HepG2 (cell line): ENCODE measurements at regions not wholly inside any gene's neighbourhood (a gene's known extent, or its start where the extent isn't known, plus 50 kb on each side); places are given as distances from the start of the nearest gene placed in this dataset.

Source experiments
- ATAC-seq: fragments of 200-7000 bp; cut with Tn5 transposase; 3 replicates; pipeline ENCODE4 v1.9.1; 2020; ENCODE audit warnings: mild to moderate bottlenecking, moderate library complexity
- BruUV-seq: library from RNA; stranded (reverse); fragments of 400-500 nt; replicated peaks from 2 replicates; lab custom pipeline; 2021; lab: Mats Ljungman, UMichigan
- CTCF ChIA-PET: fragments of 300-600 bp; formaldehyde crosslinking; extraction: SDS; loops from one replicate; lab custom pipeline; 2021; ENCODE audit warnings: low total read pairs, inconsistent platforms, low intra/inter-chr PET ratio; lab: Yijun Ruan, JAX
- POLR2A ChIA-PET: fragments of 350-600 bp; sonication (Branson Sonifier 250); formaldehyde crosslinking; loops from one replicate; lab custom pipeline; 2020; ENCODE audit warnings: antibody characterized with exemption, inconsistent platforms; lab: Yijun Ruan, JAX
- DNase-seq: peaks from one replicate; pipeline ENCODE4 v3.0.0-alpha.2; 2015; ENCODE audit warnings: low spot score
- FAIRE-seq: peaks from 3 replicates; lab custom pipeline; 2011; peaks lifted over from hg19 to GRCh38; lab: Jason Lieb, UNC
- H2AFZ ChIP-seq: one replicate; pipeline ENCODE4 v1.6.1; 2011; ENCODE audit warnings: low read length, inconsistent platforms
- H3K27ac ChIP-seq: fragments of 300-600 bp; 3 replicates; pipeline ENCODE4 v1.8.0; 2011; ENCODE audit warnings: mixed run types, mild to moderate bottlenecking, mixed read lengths, low read length, inconsistent platforms; ENCODE audit not compliant: insufficient read depth; ENCODE audit errors: extremely low read length
- H3K27me3 ChIP-seq, 2 experiments: fragments of 200-600 bp in 1 of 2; 2 replicates in 1 of 2; 3 replicates in 1 of 2; pipeline versions ENCODE4 v1.6.0 to v1.8.0; 2011; ENCODE audit warnings: low read length in 2 of 2, mild to moderate bottlenecking in 2 of 2, moderate library complexity in 2 of 2, inconsistent platforms in 1 of 2; ENCODE audit not compliant: insufficient read depth in 2 of 2, control insufficient read depth in 1 of 2
- H3K36me3 ChIP-seq, 2 experiments: fragments of 200-600 bp in 1 of 2; replicated peaks in 1 of 2; 2 replicates in 1 of 2; 3 replicates in 1 of 2; pipeline versions ENCODE4 v1.5.1 to v1.8.0; 2011; ENCODE audit warnings: low read length in 2 of 2, inconsistent platforms in 1 of 2; ENCODE audit not compliant: insufficient read depth in 2 of 2, control insufficient read depth in 1 of 2
- H3K4me1 ChIP-seq: 2 replicates; pipeline ENCODE4 v1.5.1; 2012; ENCODE audit warnings: low read length, inconsistent platforms; ENCODE audit not compliant: insufficient read depth
- H3K4me2 ChIP-seq: 2 replicates; pipeline ENCODE4 v1.6.0; 2011; ENCODE audit warnings: low read depth, low read length, inconsistent platforms
- H3K4me3 ChIP-seq, 3 experiments: fragments of 200-600 bp in 1 of 3; sonication (generic), shearing (Covaris generic) in 1 of 3; replicated peaks in 1 of 3; 2 replicates each; pipeline ENCODE4 v1.5.1; 2011 to 2016; ENCODE audit warnings: low read length in 3 of 3, inconsistent platforms in 2 of 3, low read depth in 2 of 3, mild to moderate bottlenecking in 2 of 3, control low read depth in 1 of 3, mixed read lengths in 1 of 3; ENCODE audit not compliant: insufficient read depth in 1 of 3
- H3K79me2 ChIP-seq: one replicate; pipeline ENCODE4 v1.6.1; 2011; ENCODE audit warnings: low read length, inconsistent platforms; ENCODE audit not compliant: insufficient read depth
- H3K9ac ChIP-seq: 2 replicates; pipeline ENCODE4 v1.6.0; 2011; ENCODE audit warnings: mild to moderate bottlenecking, low read depth, low read length, inconsistent platforms; ENCODE audit not compliant: insufficient read depth
- H3K9me3 ChIP-seq: 2 replicates; pipeline ENCODE4 v1.5.1; 2012; ENCODE audit warnings: mild to moderate bottlenecking, low read length
- H4K20me1 ChIP-seq: 2 replicates; pipeline ENCODE4 v1.6.0; 2011; ENCODE audit warnings: inconsistent platforms, mild to moderate bottlenecking, low read length, moderate library complexity; ENCODE audit not compliant: insufficient read depth
- GABPB1 ChIP-seq: IDR thresholded peaks from 2 replicates; pipeline ENCODE4 v1.6.1; 2016; ENCODE audit warnings: mild to moderate bottlenecking, missing genetic modification reagents, moderate library complexity, missing compliant biosample characterization
- HNRNPL ChIP-seq: fragments of 200-400 bp; formaldehyde crosslinking; IDR thresholded peaks from 2 replicates; pipeline ENCODE4 v1.6.1; 2017; ENCODE audit warnings: mild to moderate bottlenecking, low read depth, low read length
- MAFG ChIP-seq: sonication (generic); formaldehyde crosslinking; IDR thresholded peaks from 2 replicates; pipeline ENCODE4 v1.5.1; 2020; ENCODE audit warnings: mild to moderate bottlenecking, missing genetic modification reagents
- REL ChIP-seq: sonication (generic); formaldehyde crosslinking; conservative IDR thresholded peaks from 2 replicates; pipeline ENCODE4 v1.8.0; 2022; ENCODE audit warnings: mild to moderate bottlenecking, missing genetic modification reagents, moderate library complexity
- SUZ12 ChIP-seq: fragments of 150-350 bp; IDR thresholded peaks from 2 replicates; pipeline ENCODE4 v1.6.1; 2014; ENCODE audit warnings: low read depth, low read length
- ZEB1 ChIP-seq: IDR thresholded peaks from 2 replicates; pipeline ENCODE4 v1.6.1; 2012; ENCODE audit warnings: mild to moderate bottlenecking, low read depth, inconsistent platforms; ENCODE audit not compliant: insufficient replicate concordance
- ZFY ChIP-seq: sonication (generic); formaldehyde crosslinking; IDR thresholded peaks from 2 replicates; pipeline ENCODE4 v1.4.0; 2020; ENCODE audit warnings: missing genetic modification reagents
- ZNF7 ChIP-seq: IDR thresholded peaks from 2 replicates; pipeline ENCODE4 v1.6.1; 2016; ENCODE audit warnings: missing biosample characterization, missing genetic modification reagents
- in situ Hi-C: cut with HindIII; loops from 2 replicates; pipeline ENCODE4 v1.10.0; 2017; ENCODE audit warnings: low pct_unique_long_range_greater_than_20kb; ENCODE audit not compliant: extremely low pct_ligation_motif_present
- intact Hi-C: fragments of 100-400 bp; cut with micrococcal nuclease; formaldehyde crosslinking; loops from one replicate; pipeline ENCODE4 v1.10.0; 2022; ENCODE audit not compliant: unreplicated experiment
- TF ChIP-seq, protein P1 (sequence below): conservative IDR thresholded peaks from 2 replicates; pipeline ENCODE4 v1.6.1; 2018; ENCODE audit warnings: missing genetic modification reagents
- TF ChIP-seq, protein P2 (sequence below): IDR thresholded peaks from 2 replicates; pipeline ENCODE4 v1.6.1; 2018; ENCODE audit warnings: missing genetic modification reagents
- TF ChIP-seq, protein P3 (sequence below): sonication (generic); formaldehyde crosslinking; IDR thresholded peaks from 2 replicates; pipeline ENCODE4 v1.9.0; 2021; ENCODE audit warnings: missing genetic modification reagents, mild to moderate bottlenecking, borderline replicate concordance
- TF ChIP-seq, protein P4 (sequence below): sonication (generic); formaldehyde crosslinking; IDR thresholded peaks from 2 replicates; pipeline ENCODE4 v1.9.0; 2021; ENCODE audit warnings: mild to moderate bottlenecking, missing genetic modification reagents
- TF ChIP-seq, protein P5 (sequence below), 2 experiments: fragments of 450-650 bp in 1 of 2; sonication (generic) in 1 of 2; formaldehyde crosslinking; IDR thresholded peaks; 2 replicates each; pipeline versions ENCODE4 v1.5.0 to v1.8.0; 2020 to 2022; ENCODE audit warnings: mild to moderate bottlenecking in 1 of 2, missing genetic modification reagents in 1 of 2

DNA sequence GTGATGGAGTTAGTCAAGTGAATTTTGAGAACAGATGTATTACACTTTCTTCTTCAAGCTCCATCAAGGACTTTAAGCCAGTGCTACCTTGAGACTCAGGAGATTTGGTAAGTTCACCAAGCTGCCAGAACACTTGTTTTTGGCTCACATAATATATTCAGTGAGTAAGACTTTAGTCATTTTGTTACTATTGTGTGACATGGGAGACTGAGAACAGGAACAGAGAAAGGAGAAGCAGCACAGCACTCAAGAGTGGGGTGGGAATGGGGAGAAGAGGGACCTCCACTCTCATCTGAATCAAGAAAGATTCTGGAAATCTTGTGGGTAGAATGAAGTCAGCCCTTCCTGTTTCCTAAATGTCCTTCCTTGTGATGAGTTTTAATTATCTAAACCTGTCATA is 87.3 kb upstream of the TET2 start:
- ChIA-PET CTCF (no interaction called here), POLR2A (no interaction called here)
- Histone ChIP-seq H3K4me1 (no peaks in the 10 kb centered on the region), H4K20me1 (no peaks in the 10 kb centered on the region), H3K9me3 (no peaks in the 10 kb centered on the region), H3K4me2 (no peak overlapping the region), H3K36me3 (no peaks in the 10 kb centered on the region), H2AFZ (no peak overlapping the region), H3K27ac (no peak overlapping the region), H3K4me3 (no peak overlapping the region), H3K79me2 (no peaks in the 10 kb centered on the region), H3K27me3 (no peaks in the 10 kb centered on the region), H3K9ac (no peak overlapping the region)
- in situ Hi-C loops: no loop called here
- DNase-seq (no peak), ATAC-seq (no peak), FAIRE-seq (no peak)
- BruUV-seq: no TSS peak
- intact Hi-C loops: no loop called here
- TF ChIP-seq, protein P1, sequence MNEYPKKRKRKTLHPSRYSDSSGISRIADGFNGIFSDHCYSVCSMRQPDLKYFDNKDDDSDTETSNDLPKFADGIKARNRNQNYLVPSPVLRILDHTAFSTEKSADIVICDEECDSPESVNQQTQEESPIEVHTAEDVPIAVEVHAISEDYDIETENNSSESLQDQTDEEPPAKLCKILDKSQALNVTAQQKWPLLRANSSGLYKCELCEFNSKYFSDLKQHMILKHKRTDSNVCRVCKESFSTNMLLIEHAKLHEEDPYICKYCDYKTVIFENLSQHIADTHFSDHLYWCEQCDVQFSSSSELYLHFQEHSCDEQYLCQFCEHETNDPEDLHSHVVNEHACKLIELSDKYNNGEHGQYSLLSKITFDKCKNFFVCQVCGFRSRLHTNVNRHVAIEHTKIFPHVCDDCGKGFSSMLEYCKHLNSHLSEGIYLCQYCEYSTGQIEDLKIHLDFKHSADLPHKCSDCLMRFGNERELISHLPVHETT: no peak
- TF ChIP-seq, protein P2, sequence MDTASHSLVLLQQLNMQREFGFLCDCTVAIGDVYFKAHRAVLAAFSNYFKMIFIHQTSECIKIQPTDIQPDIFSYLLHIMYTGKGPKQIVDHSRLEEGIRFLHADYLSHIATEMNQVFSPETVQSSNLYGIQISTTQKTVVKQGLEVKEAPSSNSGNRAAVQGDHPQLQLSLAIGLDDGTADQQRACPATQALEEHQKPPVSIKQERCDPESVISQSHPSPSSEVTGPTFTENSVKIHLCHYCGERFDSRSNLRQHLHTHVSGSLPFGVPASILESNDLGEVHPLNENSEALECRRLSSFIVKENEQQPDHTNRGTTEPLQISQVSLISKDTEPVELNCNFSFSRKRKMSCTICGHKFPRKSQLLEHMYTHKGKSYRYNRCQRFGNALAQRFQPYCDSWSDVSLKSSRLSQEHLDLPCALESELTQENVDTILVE (CRISPR knock-in tag): no peak
- no peak for TF ChIP-seq ZFY
- no peak for TF ChIP-seq REL (CRISPR knock-in tag)
- TF ChIP-seq, protein P3, sequence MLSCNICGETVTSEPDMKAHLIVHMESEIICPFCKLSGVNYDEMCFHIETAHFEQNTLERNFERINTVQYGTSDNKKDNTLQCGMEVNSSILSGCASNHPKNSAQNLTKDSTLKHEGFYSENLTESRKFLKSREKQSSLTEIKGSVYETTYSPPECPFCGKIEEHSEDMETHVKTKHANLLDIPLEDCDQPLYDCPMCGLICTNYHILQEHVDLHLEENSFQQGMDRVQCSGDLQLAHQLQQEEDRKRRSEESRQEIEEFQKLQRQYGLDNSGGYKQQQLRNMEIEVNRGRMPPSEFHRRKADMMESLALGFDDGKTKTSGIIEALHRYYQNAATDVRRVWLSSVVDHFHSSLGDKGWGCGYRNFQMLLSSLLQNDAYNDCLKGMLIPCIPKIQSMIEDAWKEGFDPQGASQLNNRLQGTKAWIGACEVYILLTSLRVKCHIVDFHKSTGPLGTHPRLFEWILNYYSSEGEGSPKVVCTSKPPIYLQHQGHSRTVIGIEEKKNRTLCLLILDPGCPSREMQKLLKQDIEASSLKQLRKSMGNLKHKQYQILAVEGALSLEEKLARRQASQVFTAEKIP: no peak
- no peak for TF ChIP-seq ZNF7 (CRISPR knock-in tag)
- no peak for TF ChIP-seq MAFG (CRISPR knock-in tag)
- no peak for TF ChIP-seq SUZ12
- TF ChIP-seq, protein P4, sequence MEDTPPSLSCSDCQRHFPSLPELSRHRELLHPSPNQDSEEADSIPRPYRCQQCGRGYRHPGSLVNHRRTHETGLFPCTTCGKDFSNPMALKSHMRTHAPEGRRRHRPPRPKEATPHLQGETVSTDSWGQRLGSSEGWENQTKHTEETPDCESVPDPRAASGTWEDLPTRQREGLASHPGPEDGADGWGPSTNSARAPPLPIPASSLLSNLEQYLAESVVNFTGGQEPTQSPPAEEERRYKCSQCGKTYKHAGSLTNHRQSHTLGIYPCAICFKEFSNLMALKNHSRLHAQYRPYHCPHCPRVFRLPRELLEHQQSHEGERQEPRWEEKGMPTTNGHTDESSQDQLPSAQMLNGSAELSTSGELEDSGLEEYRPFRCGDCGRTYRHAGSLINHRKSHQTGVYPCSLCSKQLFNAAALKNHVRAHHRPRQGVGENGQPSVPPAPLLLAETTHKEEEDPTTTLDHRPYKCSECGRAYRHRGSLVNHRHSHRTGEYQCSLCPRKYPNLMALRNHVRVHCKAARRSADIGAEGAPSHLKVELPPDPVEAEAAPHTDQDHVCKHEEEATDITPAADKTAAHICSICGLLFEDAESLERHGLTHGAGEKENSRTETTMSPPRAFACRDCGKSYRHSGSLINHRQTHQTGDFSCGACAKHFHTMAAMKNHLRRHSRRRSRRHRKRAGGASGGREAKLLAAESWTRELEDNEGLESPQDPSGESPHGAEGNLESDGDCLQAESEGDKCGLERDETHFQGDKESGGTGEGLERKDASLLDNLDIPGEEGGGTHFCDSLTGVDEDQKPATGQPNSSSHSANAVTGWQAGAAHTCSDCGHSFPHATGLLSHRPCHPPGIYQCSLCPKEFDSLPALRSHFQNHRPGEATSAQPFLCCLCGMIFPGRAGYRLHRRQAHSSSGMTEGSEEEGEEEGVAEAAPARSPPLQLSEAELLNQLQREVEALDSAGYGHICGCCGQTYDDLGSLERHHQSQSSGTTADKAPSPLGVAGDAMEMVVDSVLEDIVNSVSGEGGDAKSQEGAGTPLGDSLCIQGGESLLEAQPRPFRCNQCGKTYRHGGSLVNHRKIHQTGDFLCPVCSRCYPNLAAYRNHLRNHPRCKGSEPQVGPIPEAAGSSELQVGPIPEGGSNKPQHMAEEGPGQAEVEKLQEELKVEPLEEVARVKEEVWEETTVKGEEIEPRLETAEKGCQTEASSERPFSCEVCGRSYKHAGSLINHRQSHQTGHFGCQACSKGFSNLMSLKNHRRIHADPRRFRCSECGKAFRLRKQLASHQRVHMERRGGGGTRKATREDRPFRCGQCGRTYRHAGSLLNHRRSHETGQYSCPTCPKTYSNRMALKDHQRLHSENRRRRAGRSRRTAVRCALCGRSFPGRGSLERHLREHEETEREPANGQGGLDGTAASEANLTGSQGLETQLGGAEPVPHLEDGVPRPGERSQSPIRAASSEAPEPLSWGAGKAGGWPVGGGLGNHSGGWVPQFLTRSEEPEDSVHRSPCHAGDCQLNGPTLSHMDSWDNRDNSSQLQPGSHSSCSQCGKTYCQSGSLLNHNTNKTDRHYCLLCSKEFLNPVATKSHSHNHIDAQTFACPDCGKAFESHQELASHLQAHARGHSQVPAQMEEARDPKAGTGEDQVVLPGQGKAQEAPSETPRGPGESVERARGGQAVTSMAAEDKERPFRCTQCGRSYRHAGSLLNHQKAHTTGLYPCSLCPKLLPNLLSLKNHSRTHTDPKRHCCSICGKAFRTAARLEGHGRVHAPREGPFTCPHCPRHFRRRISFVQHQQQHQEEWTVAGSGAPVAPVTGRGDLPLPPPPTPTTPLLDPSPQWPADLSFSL (CRISPR knock-in tag): no peak
- no peak for TF ChIP-seq ZEB1
- no peak for TF ChIP-seq HNRNPL
- TF ChIP-seq, protein P5, sequence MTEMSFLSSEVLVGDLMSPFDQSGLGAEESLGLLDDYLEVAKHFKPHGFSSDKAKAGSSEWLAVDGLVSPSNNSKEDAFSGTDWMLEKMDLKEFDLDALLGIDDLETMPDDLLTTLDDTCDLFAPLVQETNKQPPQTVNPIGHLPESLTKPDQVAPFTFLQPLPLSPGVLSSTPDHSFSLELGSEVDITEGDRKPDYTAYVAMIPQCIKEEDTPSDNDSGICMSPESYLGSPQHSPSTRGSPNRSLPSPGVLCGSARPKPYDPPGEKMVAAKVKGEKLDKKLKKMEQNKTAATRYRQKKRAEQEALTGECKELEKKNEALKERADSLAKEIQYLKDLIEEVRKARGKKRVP (CRISPR knock-in tag; IDR thresholded peaks at IDR 0.05): no peak
- no peak for TF ChIP-seq GABPB1
